SK-N-SH treated with all-trans-retinoic acid at 6 μM for 48 hours (cell line): ENCODE measurements at regions not wholly inside any gene's neighbourhood (a gene's known extent, or its start where the extent isn't known, plus 50 kb on each side); places are given as distances from the start of the nearest gene placed in this dataset.

Experiments
- CREB5 ChIP-seq: fragments of 250-450 bp; sonication (Bioruptor Pico); IDR thresholded peaks from 2 replicates; pipeline ENCODE4 v1.5.1; 2020; ENCODE audit warnings: low read depth, mild to moderate bottlenecking, moderate library complexity
- GLIS3 ChIP-seq: fragments of 250-450 bp; sonication (Bioruptor Pico); IDR thresholded peaks from 2 replicates; pipeline ENCODE4 v1.5.0; 2020; ENCODE audit warnings: mild to moderate bottlenecking, moderate library complexity
- ISL1 ChIP-seq: fragments of 250-450 bp; sonication (Bioruptor Pico); IDR thresholded peaks from 2 replicates; pipeline ENCODE4 v2.1.2; 2022; ENCODE audit warnings: mild to moderate bottlenecking, moderate library complexity
- SNAI2 ChIP-seq: fragments of 250-450 bp; sonication (Bioruptor Pico); IDR thresholded peaks from 2 replicates; pipeline ENCODE4 v1.5.0; 2020; ENCODE audit warnings: mild to moderate bottlenecking, moderate library complexity
- ZFP3 ChIP-seq: fragments of 250-450 bp; sonication (Bioruptor Pico); IDR thresholded peaks from 2 replicates; pipeline ENCODE4 v1.5.0; 2020; ENCODE audit warnings: mild to moderate bottlenecking, moderate library complexity
- ZNF565 ChIP-seq: fragments of 450-650 bp; formaldehyde crosslinking; conservative IDR thresholded peaks from 2 replicates; pipeline ENCODE4 v1.5.0; 2020; ENCODE audit warnings: low read depth, mild to moderate bottlenecking, moderate library complexity

GRCh38 chr21:22725436-22725835 lies 1727.2 kb downstream of the NCAM2 start:
- no peak for TF ChIP-seq GLIS3 (CRISPR knock-in tag)
- TF ChIP-seq SNAI2: no peak
- TF ChIP-seq ZFP3 (CRISPR knock-in tag): no peak
- TF ChIP-seq ZNF565: no peak
- TF ChIP-seq CREB5 (CRISPR knock-in tag): no peak
- no peak for TF ChIP-seq ISL1 (CRISPR knock-in tag)
